ENCODE measurements at regions not wholly inside any gene's neighbourhood (a gene's known extent, or its start where the extent isn't known, plus 50 kb on each side); places are given as distances from the start of the nearest gene placed in this dataset.

DNA sequence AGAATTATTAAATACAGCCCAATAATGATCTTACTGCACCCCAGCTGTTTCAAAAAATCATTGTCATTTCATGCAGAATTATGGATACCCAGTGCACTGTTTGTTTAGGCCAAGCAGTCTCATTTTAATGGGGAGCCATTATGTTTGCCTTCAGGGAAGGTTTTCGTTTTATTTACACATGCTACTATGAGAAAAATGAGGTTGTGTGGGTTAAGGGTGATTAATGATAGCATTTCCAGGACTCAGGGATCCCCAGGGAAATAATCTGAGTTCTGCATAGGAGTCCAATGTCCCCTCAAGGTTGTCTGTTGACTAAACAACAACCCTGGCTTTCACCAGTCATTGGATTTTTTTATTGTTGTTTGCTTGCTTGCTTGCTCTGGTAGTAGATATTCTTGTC, 71.0 kb upstream of the ZP4 start:
- TF ChIP-seq ZNF8 (CRISPR knock-in tag; IDR thresholded peaks at IDR 0.05) (no peak), TCF4 (CRISPR knock-in tag; IDR thresholded peaks at IDR 0.05; ENCODE audit: borderline replicate concordance) (no peak)

All from SK-N-SH treated with all-trans-retinoic acid at 6 μM for 48 hours (cell line).